Central memory CD8-positive, alpha-beta T cell (primary cell): ENCODE measurements at regions not wholly inside any gene's neighbourhood (a gene's known extent, or its start where the extent isn't known, plus 50 kb on each side); places are given as distances from the start of the nearest gene placed in this dataset.

Experiments used
- ATAC-seq: fragments of 150-1000 bp; cut with Tn5 transposase; replicated peaks from 2 replicates; pipeline ENCODE4 v1.10.0; 2022; ENCODE audit warnings: mild to moderate bottlenecking, moderate FRiP score, moderate number of reproducible peaks; ENCODE audit not compliant: poor library complexity, severe bottlenecking; ENCODE audit errors: extremely low read depth
- DNase-seq, 2 donors: peaks; one replicate each; pipeline ENCODE4 v3.0.0; 2021; ENCODE audit warnings: low spot score in 2 of 2
- H3K27ac Mint-ChIP-seq: one replicate; pipeline ENCODE4 v1.8.0; 2022; ENCODE audit warnings: low read depth, mild to moderate bottlenecking, moderate library complexity, mixed read lengths
- H3K27me3 Mint-ChIP-seq: one replicate; pipeline ENCODE4 v1.8.0; 2022; ENCODE audit warnings: mixed read lengths
- H3K36me3 Mint-ChIP-seq: one replicate; pipeline ENCODE4 v1.8.0; 2022; ENCODE audit warnings: mild to moderate bottlenecking, moderate library complexity, mixed read lengths; ENCODE audit not compliant: insufficient read depth
- H3K4me1 Mint-ChIP-seq: one replicate; pipeline ENCODE4 v1.8.0; 2022; ENCODE audit warnings: mixed read lengths
- H3K4me3 Mint-ChIP-seq: one replicate; pipeline ENCODE4 v1.8.0; 2022; ENCODE audit warnings: mild to moderate bottlenecking, moderate library complexity, mixed read lengths
- H3K9me3 Mint-ChIP-seq: one replicate; pipeline ENCODE4 v1.8.0; 2022; ENCODE audit warnings: mixed read lengths

- DNase-seq: no peak
- H3K27ac Mint-ChIP-seq: no peak overlapping the region
Measured at GRCh38 chr5:124444147-124444775, 302.2 kb downstream of the ZNF608 start.

GRCh38 chr5:124440471-124440870 lies 306.0 kb downstream of the ZNF608 start:
- Mint-ChIP-seq H3K27me3 (no peaks in the 10 kb centered on the region), H3K4me3 (no peak overlapping the region), H3K27ac (no peak overlapping the region), H3K36me3 (no peaks in the 10 kb centered on the region), H3K9me3 (peaks cover 5% of the 10 kb centered on the region), H3K4me1 (no peaks in the 10 kb centered on the region)
- DNase-seq: no peak
- ATAC-seq: no peak

More at GRCh38 chr5:124444147-124444775, 302.2 kb downstream of the ZNF608 start:
- no peaks in the 10 kb centered on the region for H3K4me1 Mint-ChIP-seq
- no peaks in the 10 kb centered on the region for H3K27me3 Mint-ChIP-seq
- H3K4me3 Mint-ChIP-seq: no peak overlapping the region
- H3K36me3 Mint-ChIP-seq: no peaks in the 10 kb centered on the region
- H3K9me3 Mint-ChIP-seq: peaks cover 7% of the 10 kb centered on the region
- no peak for ATAC-seq

GRCh38 chr5:124439609-124440008 lies 306.8 kb downstream of the ZNF608 start:
- ATAC-seq (no peak), DNase-seq (no peak)
- Mint-ChIP-seq H3K9me3 (peaks cover 5% of the 10 kb centered on the region), H3K4me1 (no peaks in the 10 kb centered on the region), H3K27ac (no peak overlapping the region), H3K4me3 (no peak overlapping the region), H3K36me3 (no peaks in the 10 kb centered on the region), H3K27me3 (no peaks in the 10 kb centered on the region)

- no peak overlapping the region for H3K4me3 Mint-ChIP-seq
- peaks cover 9% of the 10 kb centered on the region for H3K9me3 Mint-ChIP-seq
- no peak for ATAC-seq
- no peaks in the 10 kb centered on the region for H3K27me3 Mint-ChIP-seq
- no peak overlapping the region for H3K27ac Mint-ChIP-seq
- no peak for DNase-seq
- H3K4me1 Mint-ChIP-seq: no peaks in the 10 kb centered on the region
- H3K36me3 Mint-ChIP-seq: no peaks in the 10 kb centered on the region
Measured at GRCh38 chr5:124438903-124439281, 307.5 kb downstream of the ZNF608 start.

GRCh38 chr5:124438026-124438902 lies 308.2 kb downstream of the ZNF608 start:
- no peak overlapping the region for H3K27ac Mint-ChIP-seq
- no peaks in the 10 kb centered on the region for H3K36me3 Mint-ChIP-seq
- no peak for ATAC-seq
- peaks cover 15% of the 10 kb centered on the region for H3K9me3 Mint-ChIP-seq
- no peak overlapping the region for H3K4me3 Mint-ChIP-seq
- H3K4me1 Mint-ChIP-seq: no peaks in the 10 kb centered on the region
- DNase-seq: no peak
- H3K27me3 Mint-ChIP-seq: no peaks in the 10 kb centered on the region

GRCh38 chr5:124436294-124436693 lies 310.1 kb downstream of the ZNF608 start:
- no peaks in the 10 kb centered on the region for H3K36me3 Mint-ChIP-seq
- H3K27me3 Mint-ChIP-seq: no peaks in the 10 kb centered on the region
- H3K9me3 Mint-ChIP-seq: peaks cover 15% of the 10 kb centered on the region
- DNase-seq (no peak), ATAC-seq (no peak)
- no peaks in the 10 kb centered on the region for H3K4me1 Mint-ChIP-seq
- no peak overlapping the region for H3K27ac Mint-ChIP-seq
- no peak overlapping the region for H3K4me3 Mint-ChIP-seq

- H3K27me3 Mint-ChIP-seq: no peaks in the 10 kb centered on the region
- no peak overlapping the region for H3K27ac Mint-ChIP-seq
- H3K4me1 Mint-ChIP-seq: no peaks in the 10 kb centered on the region
- no peak overlapping the region for H3K4me3 Mint-ChIP-seq
- no peaks in the 10 kb centered on the region for H3K36me3 Mint-ChIP-seq
- DNase-seq (no peak), ATAC-seq (no peak)
- peaks cover 25% of the 10 kb centered on the region for H3K9me3 Mint-ChIP-seq
Measured at GRCh38 chr5:124433170-124433569, 313.3 kb downstream of the ZNF608 start.

GRCh38 chr5:124421584-124421983 lies 324.9 kb downstream of the ZNF608 start:
- Mint-ChIP-seq H3K9me3 (peaks cover 25% of the 10 kb centered on the region), H3K4me3 (no peak overlapping the region), H3K36me3 (no peaks in the 10 kb centered on the region), H3K27me3 (no peaks in the 10 kb centered on the region), H3K4me1 (no peaks in the 10 kb centered on the region), H3K27ac (no peak overlapping the region)
- no peak for DNase-seq
- ATAC-seq: no peak

- H3K27ac Mint-ChIP-seq: no peak overlapping the region
- H3K27me3 Mint-ChIP-seq: no peaks in the 10 kb centered on the region
- DNase-seq (no peak), ATAC-seq (no peak)
- peaks cover 24% of the 10 kb centered on the region for H3K9me3 Mint-ChIP-seq
- no peak overlapping the region for H3K4me3 Mint-ChIP-seq
- H3K4me1 Mint-ChIP-seq: no peaks in the 10 kb centered on the region
- H3K36me3 Mint-ChIP-seq: no peaks in the 10 kb centered on the region
Measured at GRCh38 chr5:124420952-124421351, 325.5 kb downstream of the ZNF608 start.

GRCh38 chr5:124419531-124419930 lies 326.9 kb downstream of the ZNF608 start:
- DNase-seq: no peak
- H3K36me3 Mint-ChIP-seq: no peaks in the 10 kb centered on the region
- H3K4me1 Mint-ChIP-seq: no peaks in the 10 kb centered on the region
- H3K27ac Mint-ChIP-seq: no peak overlapping the region
- H3K27me3 Mint-ChIP-seq: no peaks in the 10 kb centered on the region
- peaks cover 16% of the 10 kb centered on the region for H3K9me3 Mint-ChIP-seq
- no peak for ATAC-seq
- no peak overlapping the region for H3K4me3 Mint-ChIP-seq

GRCh38 chr5:124418390-124418789 lies 328.0 kb downstream of the ZNF608 start:
- ATAC-seq: no peak
- H3K27me3 Mint-ChIP-seq: no peaks in the 10 kb centered on the region

GRCh38 chr5:124417196-124417595 lies 329.2 kb downstream of the ZNF608 start:
- Mint-ChIP-seq H3K4me3 (no peak overlapping the region), H3K9me3 (peaks cover 16% of the 10 kb centered on the region)

More at GRCh38 chr5:124418390-124418789, 328.0 kb downstream of the ZNF608 start:
- H3K4me1 Mint-ChIP-seq: no peaks in the 10 kb centered on the region
- no peak overlapping the region for H3K27ac Mint-ChIP-seq
- no peak for DNase-seq
- H3K4me3 Mint-ChIP-seq: no peak overlapping the region
- no peaks in the 10 kb centered on the region for H3K36me3 Mint-ChIP-seq
- peaks cover 11% of the 10 kb centered on the region for H3K9me3 Mint-ChIP-seq

GRCh38 chr5:124416627-124417026 lies 329.8 kb downstream of the ZNF608 start:
- Mint-ChIP-seq H3K4me1 (no peaks in the 10 kb centered on the region), H3K9me3 (peaks cover 16% of the 10 kb centered on the region), H3K27me3 (no peaks in the 10 kb centered on the region), H3K36me3 (no peaks in the 10 kb centered on the region), H3K27ac (no peak overlapping the region), H3K4me3 (no peak overlapping the region)
- no peak for ATAC-seq
- DNase-seq: no peak

More at GRCh38 chr5:124417196-124417595, 329.2 kb downstream of the ZNF608 start:
- H3K36me3 Mint-ChIP-seq: no peaks in the 10 kb centered on the region
- DNase-seq (no peak), ATAC-seq (no peak)
- H3K27ac Mint-ChIP-seq: no peak overlapping the region
- H3K27me3 Mint-ChIP-seq: no peaks in the 10 kb centered on the region
- H3K4me1 Mint-ChIP-seq: no peaks in the 10 kb centered on the region
